ENCODE measurements at regions not wholly inside any gene's neighbourhood (a gene's known extent, or its start where the extent isn't known, plus 50 kb on each side); places are given as distances from the start of the nearest gene placed in this dataset.

GRCh38 chr2:228848638-228849037 is 422.4 kb downstream of the PID1 start:
- H3K79me1 ChIP-seq (replicated peaks; ENCODE audit: low read length, poor library complexity, severe bottlenecking), result no peaks in the 10 kb centered on the region
- H3K4me1 ChIP-seq (ENCODE audit: control insufficient read depth, insufficient read depth, low read depth, low read length), result no peaks in the 10 kb centered on the region
- H3K23ac ChIP-seq (ENCODE audit: low read length in 2 of 2), result no peak overlapping the region
- H3K9ac ChIP-seq (ENCODE audit: low read length), result no peak overlapping the region
- H3K4ac ChIP-seq (ENCODE audit: low read depth in 1 of 2, low read length in 2 of 2), result no peak overlapping the region
- no peak overlapping the region for H3K27ac ChIP-seq (ENCODE audit: low read length, poor library complexity, severe bottlenecking)
- 74% methylated on average over 3 of the region's 5 CpGs for WGBS
- H2AK5ac ChIP-seq (ENCODE audit: low read length, severe bottlenecking), result no peak overlapping the region
- no peak overlapping the region for H2BK12ac ChIP-seq (ENCODE audit: low read length in 2 of 2)
- H3K14ac ChIP-seq (ENCODE audit: low read length in 2 of 2), result no peak overlapping the region
- no peak overlapping the region for H3K4me2 ChIP-seq (ENCODE audit: low read length, poor library complexity, severe bottlenecking)
- H2BK120ac ChIP-seq (ENCODE audit: low read depth, low read length), result no peak overlapping the region
- no peak overlapping the region for H3K18ac ChIP-seq (ENCODE audit: low read depth in 1 of 2, low read length in 2 of 2)
- H2BK5ac ChIP-seq (ENCODE audit: low read depth, low read length, poor library complexity, severe bottlenecking), result no peak overlapping the region
- H3K9me3 ChIP-seq (ENCODE audit: control insufficient read depth, low read length), result no peaks in the 10 kb centered on the region
- H4K91ac ChIP-seq (ENCODE audit: low read length), result no peak overlapping the region
- H3K27me3 ChIP-seq (ENCODE audit: control insufficient read depth in 1 of 2, insufficient read depth in 1 of 2, low read length in 2 of 2), result no peaks in the 10 kb centered on the region
- DNase-seq, result no peak
- H4K8ac ChIP-seq (ENCODE audit: low read length), result no peak overlapping the region
- H2AFZ ChIP-seq (ENCODE audit: low read depth, low read length), result no peak overlapping the region
- H3K4me3 ChIP-seq (ENCODE audit: insufficient read depth in 1 of 2, low read depth in 1 of 2, low read length in 2 of 2), result no peak overlapping the region
- H2BK15ac ChIP-seq (ENCODE audit: low read depth, poor library complexity, severe bottlenecking), result no peak overlapping the region
- H3K36me3 ChIP-seq (ENCODE audit: control insufficient read depth in 1 of 2, insufficient read depth in 2 of 2, low read depth in 1 of 2, low read length in 2 of 2), result no peaks in the 10 kb centered on the region

GRCh38 chr2:228847684-228848083 is 423.4 kb downstream of the PID1 start:
- Histone ChIP-seq H3K18ac (ENCODE audit: low read depth in 1 of 2, low read length in 2 of 2) (no peak overlapping the region), H2BK120ac (ENCODE audit: low read depth, low read length) (no peak overlapping the region), H3K9me3 (ENCODE audit: control insufficient read depth, low read length) (no peaks in the 10 kb centered on the region), H3K36me3 (ENCODE audit: control insufficient read depth in 1 of 2, insufficient read depth in 2 of 2, low read depth in 1 of 2, low read length in 2 of 2) (no peaks in the 10 kb centered on the region), H3K27me3 (ENCODE audit: control insufficient read depth in 1 of 2, insufficient read depth in 1 of 2, low read length in 2 of 2) (no peaks in the 10 kb centered on the region), H3K23ac (ENCODE audit: low read length in 2 of 2) (no peak overlapping the region), H3K27ac (ENCODE audit: low read length, poor library complexity, severe bottlenecking) (no peak overlapping the region), H3K9ac (ENCODE audit: low read length) (no peak overlapping the region), H3K79me1 (replicated peaks; ENCODE audit: low read length, poor library complexity, severe bottlenecking) (no peaks in the 10 kb centered on the region), H3K4me2 (ENCODE audit: low read length, poor library complexity, severe bottlenecking) (no peak overlapping the region), H3K4ac (ENCODE audit: low read depth in 1 of 2, low read length in 2 of 2) (no peak overlapping the region), H3K4me1 (ENCODE audit: control insufficient read depth, insufficient read depth, low read depth, low read length) (no peaks in the 10 kb centered on the region), H2BK12ac (ENCODE audit: low read length in 2 of 2) (no peak overlapping the region), H4K91ac (ENCODE audit: low read length) (no peak overlapping the region), H2AFZ (ENCODE audit: low read depth, low read length) (no peak overlapping the region), H2BK5ac (ENCODE audit: low read depth, low read length, poor library complexity, severe bottlenecking) (no peak overlapping the region), H4K8ac (ENCODE audit: low read length) (no peak overlapping the region), H2AK5ac (ENCODE audit: low read length, severe bottlenecking) (no peak overlapping the region), H2BK15ac (ENCODE audit: low read depth, poor library complexity, severe bottlenecking) (no peak overlapping the region), H3K4me3 (ENCODE audit: insufficient read depth in 1 of 2, low read depth in 1 of 2, low read length in 2 of 2) (no peak overlapping the region), H3K14ac (ENCODE audit: low read length in 2 of 2) (no peak overlapping the region)
- WGBS, result 78% methylated on average over 1 of the region's 1 CpG
- no peak for DNase-seq

GRCh38 chr2:228846161-228846560 is 424.9 kb downstream of the PID1 start:
- WGBS, result 60% methylated on average over 1 of the region's 2 CpGs
- H4K91ac ChIP-seq (ENCODE audit: low read length), result no peak overlapping the region

GRCh38 chr2:228845162-228845925 is 425.7 kb downstream of the PID1 start:
- H3K27ac ChIP-seq (ENCODE audit: low read length, poor library complexity, severe bottlenecking), result no peak overlapping the region
- no peak overlapping the region for H2BK15ac ChIP-seq (ENCODE audit: low read depth, poor library complexity, severe bottlenecking)
- no peak overlapping the region for H3K4me3 ChIP-seq (ENCODE audit: insufficient read depth in 1 of 2, low read depth in 1 of 2, low read length in 2 of 2)
- H4K8ac ChIP-seq (ENCODE audit: low read length), result no peak overlapping the region
- H3K14ac ChIP-seq (ENCODE audit: low read length in 2 of 2), result no peak overlapping the region
- H3K27me3 ChIP-seq (ENCODE audit: control insufficient read depth in 1 of 2, insufficient read depth in 1 of 2, low read length in 2 of 2), result no peaks in the 10 kb centered on the region
- no peak overlapping the region for H3K9ac ChIP-seq (ENCODE audit: low read length)
- no peak for DNase-seq
- no peak overlapping the region for H3K18ac ChIP-seq (ENCODE audit: low read depth in 1 of 2, low read length in 2 of 2)
- no peak overlapping the region for H2BK5ac ChIP-seq (ENCODE audit: low read depth, low read length, poor library complexity, severe bottlenecking)
- no peaks in the 10 kb centered on the region for H3K9me3 ChIP-seq (ENCODE audit: control insufficient read depth, low read length)
- H3K4ac ChIP-seq (ENCODE audit: low read depth in 1 of 2, low read length in 2 of 2), result no peak overlapping the region
- H3K79me1 ChIP-seq (replicated peaks; ENCODE audit: low read length, poor library complexity, severe bottlenecking), result no peaks in the 10 kb centered on the region
- no peak overlapping the region for H4K91ac ChIP-seq (ENCODE audit: low read length)
- H2BK120ac ChIP-seq (ENCODE audit: low read depth, low read length), result no peak overlapping the region
- H2BK12ac ChIP-seq (ENCODE audit: low read length in 2 of 2), result no peak overlapping the region
- H3K4me1 ChIP-seq (ENCODE audit: control insufficient read depth, insufficient read depth, low read depth, low read length), result no peaks in the 10 kb centered on the region
- WGBS, result 65% methylated on average over 3 of the region's 3 CpGs
- no peak overlapping the region for H2AFZ ChIP-seq (ENCODE audit: low read depth, low read length)
- H3K4me2 ChIP-seq (ENCODE audit: low read length, poor library complexity, severe bottlenecking), result no peak overlapping the region
- no peak overlapping the region for H2AK5ac ChIP-seq (ENCODE audit: low read length, severe bottlenecking)
- H3K36me3 ChIP-seq (ENCODE audit: control insufficient read depth in 1 of 2, insufficient read depth in 2 of 2, low read depth in 1 of 2, low read length in 2 of 2), result no peaks in the 10 kb centered on the region
- no peak overlapping the region for H3K23ac ChIP-seq (ENCODE audit: low read length in 2 of 2)

More at GRCh38 chr2:228846161-228846560, 424.9 kb downstream of the PID1 start:
- Histone ChIP-seq H2BK120ac (ENCODE audit: low read depth, low read length) (no peak overlapping the region), H3K18ac (ENCODE audit: low read depth in 1 of 2, low read length in 2 of 2) (no peak overlapping the region), H3K27ac (ENCODE audit: low read length, poor library complexity, severe bottlenecking) (no peak overlapping the region), H3K27me3 (ENCODE audit: control insufficient read depth in 1 of 2, insufficient read depth in 1 of 2, low read length in 2 of 2) (no peaks in the 10 kb centered on the region), H3K23ac (ENCODE audit: low read length in 2 of 2) (no peak overlapping the region), H3K9ac (ENCODE audit: low read length) (no peak overlapping the region), H3K4me2 (ENCODE audit: low read length, poor library complexity, severe bottlenecking) (no peak overlapping the region), H3K36me3 (ENCODE audit: control insufficient read depth in 1 of 2, insufficient read depth in 2 of 2, low read depth in 1 of 2, low read length in 2 of 2) (no peaks in the 10 kb centered on the region), H2AK5ac (ENCODE audit: low read length, severe bottlenecking) (no peak overlapping the region), H3K4me1 (ENCODE audit: control insufficient read depth, insufficient read depth, low read depth, low read length) (no peaks in the 10 kb centered on the region), H3K4ac (ENCODE audit: low read depth in 1 of 2, low read length in 2 of 2) (no peak overlapping the region), H3K14ac (ENCODE audit: low read length in 2 of 2) (no peak overlapping the region), H3K9me3 (ENCODE audit: control insufficient read depth, low read length) (no peaks in the 10 kb centered on the region), H2BK12ac (ENCODE audit: low read length in 2 of 2) (no peak overlapping the region), H4K8ac (ENCODE audit: low read length) (no peak overlapping the region), H3K79me1 (replicated peaks; ENCODE audit: low read length, poor library complexity, severe bottlenecking) (no peaks in the 10 kb centered on the region), H3K4me3 (ENCODE audit: insufficient read depth in 1 of 2, low read depth in 1 of 2, low read length in 2 of 2) (no peak overlapping the region), H2AFZ (ENCODE audit: low read depth, low read length) (no peak overlapping the region), H2BK5ac (ENCODE audit: low read depth, low read length, poor library complexity, severe bottlenecking) (no peak overlapping the region), H2BK15ac (ENCODE audit: low read depth, poor library complexity, severe bottlenecking) (no peak overlapping the region)
- DNase-seq, result no peak

All from mesenchymal stem cell (in vitro differentiated cells and primary cell).